IPS-18c (cell line): ENCODE measurements at regions not wholly inside any gene's neighbourhood (a gene's known extent, or its start where the extent isn't known, plus 50 kb on each side); places are given as distances from the start of the nearest gene placed in this dataset.
"Not testable (repeated sequence)": the region's sequence is repeated elsewhere in the genome, so short reads cannot be mapped to it uniquely, and the experiment has no call there.

Experiments used
- H3K4me3 ChIP-seq: 2 replicates; pipeline ENCODE4 v1.7.0; 2013; ENCODE audit warnings: low read depth, mild to moderate bottlenecking, low read length, moderate library complexity; ENCODE audit not compliant: insufficient read depth
- H3K9me3 ChIP-seq: one replicate; pipeline ENCODE4 v1.6.1; 2013; ENCODE audit warnings: mild to moderate bottlenecking, low read length, moderate library complexity; ENCODE audit not compliant: control insufficient read depth, insufficient read depth

GRCh38 chr2:186425576-186425975 lies 60.5 kb upstream of the ZC3H15 start:
- no peaks in the 10 kb centered on the region for H3K9me3 ChIP-seq
- H3K4me3 ChIP-seq, result no peak overlapping the region

GRCh38 chr2:186426153-186427016 lies 59.7 kb upstream of the ZC3H15 start:
- H3K9me3 ChIP-seq, result no peaks in the 10 kb centered on the region
- H3K4me3 ChIP-seq, result no peak overlapping the region

- H3K9me3 ChIP-seq, H3K4me3 ChIP-seq: not testable (repeated sequence)
Measured at GRCh38 chr2:186427017-186427350, 59.1 kb upstream of the ZC3H15 start.

- H3K9me3 ChIP-seq, result no peaks in the 10 kb centered on the region
- H3K4me3 ChIP-seq, result no peak overlapping the region
Measured at GRCh38 chr2:186427970-186428369, 58.1 kb upstream of the ZC3H15 start.

GRCh38 chr2:186429104-186429503 lies 57.0 kb upstream of the ZC3H15 start:
- H3K9me3 ChIP-seq, result peaks cover 2% of the 10 kb centered on the region
- no peak overlapping the region for H3K4me3 ChIP-seq

- H3K4me3 ChIP-seq, result no peak overlapping the region
- peaks cover 2% of the 10 kb centered on the region for H3K9me3 ChIP-seq
Measured at GRCh38 chr2:186431306-186431705, 54.8 kb upstream of the ZC3H15 start.

GRCh38 chr2:186433040-186433439 lies 53.0 kb upstream of the ZC3H15 start:
- Histone ChIP-seq H3K9me3 (peaks cover 2% of the 10 kb centered on the region), H3K4me3 (no peak overlapping the region)

GRCh38 chr2:186433777-186434432 lies 52.2 kb upstream of the ZC3H15 start:
- Histone ChIP-seq H3K9me3 (peaks cover 2% of the 10 kb centered on the region), H3K4me3 (no peak overlapping the region)
